Gastroesophageal sphincter (tissue), 3 donors: ENCODE measurements at regions not wholly inside any gene's neighbourhood (a gene's known extent, or its start where the extent isn't known, plus 50 kb on each side); places are given as distances from the start of the nearest gene placed in this dataset.

Experiments used
- EP300 ChIP-seq: sonication (generic); formaldehyde crosslinking; IDR thresholded peaks from one replicate; pipeline ENCODE4 v1.6.1; 2017; ENCODE audit warnings: antibody characterized with exemption, mild to moderate bottlenecking
- POLR2A ChIP-seq, 2 donors: fragments of 450-650 bp; IDR thresholded peaks; one replicate each; pipeline ENCODE4 v1.6.1; 2017; ENCODE audit warnings: antibody characterized with exemption in 2 of 2, mild to moderate bottlenecking in 2 of 2, moderate library complexity in 1 of 2
- TF ChIP-seq, protein P1 (sequence below), 4 experiments: fragments of 200-600 bp in 2 of 4; fragments of 450-650 bp in 2 of 4; sonication (generic) in 1 of 4; IDR thresholded peaks; one replicate each; pipeline ENCODE4 v1.5.1; 2017 to 2019; ENCODE audit warnings: antibody characterized with exemption in 4 of 4, mild to moderate bottlenecking in 2 of 4, moderate library complexity in 2 of 4

DNA sequence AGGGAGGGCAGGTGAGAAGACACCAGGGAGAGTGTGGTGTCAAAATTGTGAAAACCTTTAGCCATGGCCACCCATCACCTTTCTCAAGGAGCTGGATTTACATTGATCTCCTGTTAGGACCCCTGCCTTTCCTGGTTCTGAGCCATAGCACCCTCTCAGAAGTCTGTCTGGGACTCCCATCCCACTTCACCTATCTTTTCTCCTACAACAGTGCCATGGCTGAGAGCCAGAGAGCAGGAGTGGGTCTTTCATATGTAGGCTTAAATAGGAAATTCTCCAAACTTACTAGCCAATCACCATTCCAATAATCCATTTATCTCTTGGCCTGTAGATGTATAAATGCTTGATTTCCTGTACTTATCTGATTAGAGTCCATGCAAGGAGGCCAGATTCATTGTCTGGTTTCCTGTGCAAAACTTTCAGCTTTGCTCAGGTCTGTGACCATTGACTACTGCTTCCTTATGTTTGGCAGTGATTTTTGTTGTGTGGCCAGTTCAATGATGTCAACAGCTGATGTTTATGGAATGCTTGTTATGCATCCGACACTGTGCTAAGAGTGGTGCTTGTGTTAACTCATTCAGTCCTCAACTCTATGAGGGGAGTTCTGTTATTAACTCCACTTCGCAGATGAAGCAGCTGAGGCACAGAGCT, 57.6 kb upstream of the IGFBP5 start:
- TF ChIP-seq, protein P1, sequence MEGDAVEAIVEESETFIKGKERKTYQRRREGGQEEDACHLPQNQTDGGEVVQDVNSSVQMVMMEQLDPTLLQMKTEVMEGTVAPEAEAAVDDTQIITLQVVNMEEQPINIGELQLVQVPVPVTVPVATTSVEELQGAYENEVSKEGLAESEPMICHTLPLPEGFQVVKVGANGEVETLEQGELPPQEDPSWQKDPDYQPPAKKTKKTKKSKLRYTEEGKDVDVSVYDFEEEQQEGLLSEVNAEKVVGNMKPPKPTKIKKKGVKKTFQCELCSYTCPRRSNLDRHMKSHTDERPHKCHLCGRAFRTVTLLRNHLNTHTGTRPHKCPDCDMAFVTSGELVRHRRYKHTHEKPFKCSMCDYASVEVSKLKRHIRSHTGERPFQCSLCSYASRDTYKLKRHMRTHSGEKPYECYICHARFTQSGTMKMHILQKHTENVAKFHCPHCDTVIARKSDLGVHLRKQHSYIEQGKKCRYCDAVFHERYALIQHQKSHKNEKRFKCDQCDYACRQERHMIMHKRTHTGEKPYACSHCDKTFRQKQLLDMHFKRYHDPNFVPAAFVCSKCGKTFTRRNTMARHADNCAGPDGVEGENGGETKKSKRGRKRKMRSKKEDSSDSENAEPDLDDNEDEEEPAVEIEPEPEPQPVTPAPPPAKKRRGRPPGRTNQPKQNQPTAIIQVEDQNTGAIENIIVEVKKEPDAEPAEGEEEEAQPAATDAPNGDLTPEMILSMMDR (IDR thresholded peaks at IDR 0.05): no peak
- TF ChIP-seq EP300: no peak
- TF ChIP-seq POLR2A (IDR thresholded peaks at IDR 0.05): no peak
